ENCODE measurements at regions not wholly inside any gene's neighbourhood (a gene's known extent, or its start where the extent isn't known, plus 50 kb on each side); places are given as distances from the start of the nearest gene placed in this dataset.
A peak's percentile ranks its signal among the peaks of the same experiment; 100 is the strongest.

DNA sequence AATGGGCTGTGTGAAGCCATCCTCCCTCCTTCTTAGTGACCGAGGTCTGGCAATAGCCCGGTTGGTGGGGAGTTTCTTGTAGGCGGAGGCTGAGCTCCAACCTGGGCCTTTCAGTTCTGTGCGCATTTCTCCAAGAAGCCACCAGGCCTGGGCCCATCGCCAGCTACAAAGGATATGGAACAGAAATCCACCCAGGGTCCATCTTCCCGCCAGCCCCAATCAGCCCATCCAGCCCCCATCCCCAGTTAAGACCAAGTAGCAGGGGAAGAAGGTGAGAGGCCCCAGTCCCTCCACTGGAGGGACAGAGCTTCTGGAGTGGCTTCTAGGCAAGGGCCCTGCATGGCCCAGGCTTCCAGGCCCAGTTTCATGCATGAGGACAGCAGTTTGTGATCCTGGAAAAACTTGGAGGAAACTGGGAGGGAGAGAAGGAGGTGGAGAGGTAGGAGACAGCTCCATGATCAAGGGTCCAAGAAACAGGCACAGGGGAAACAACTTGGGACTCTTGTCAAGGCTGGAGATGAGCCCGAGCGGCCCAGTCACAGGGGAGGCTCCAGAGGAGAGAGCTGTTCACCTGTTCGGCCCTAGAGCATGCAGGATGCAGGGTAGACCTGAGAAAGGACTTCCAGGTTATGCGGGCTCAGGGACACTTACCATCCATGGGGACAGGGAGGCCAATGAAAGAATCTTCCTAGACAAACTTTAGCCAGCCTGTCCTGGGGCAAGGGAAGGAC lies 261.2 kb downstream of the PTPRU start:
- intact Hi-C loops (cut with DNase I): no loop called here
- Histone ChIP-seq H3K9me3 (ENCODE audit: control insufficient read depth, low read length) (peaks cover 6% of the 10 kb centered on the region), H3K4me3 (ENCODE audit: low read length in 2 of 2) (no peak overlapping the region), H3K36me3 (ENCODE audit: control insufficient read depth in 1 of 2, insufficient read depth in 2 of 2, low read length in 1 of 2) (no peaks in the 10 kb centered on the region), H3K4me1 (ENCODE audit: control insufficient read depth in 1 of 2, insufficient read depth in 2 of 2, low read length in 2 of 2) (no peaks in the 10 kb centered on the region), H3K27me3 (ENCODE audit: control insufficient read depth in 1 of 2, insufficient read depth in 2 of 2, low read length in 1 of 2) (no peaks in the 10 kb centered on the region), H3K27ac (ENCODE audit: low read depth in 1 of 2, low read length in 2 of 2) (no peak overlapping the region)
- peak in 1 of 2 donors; percentile 60 for DNase-seq
- WGBS, 2 donors: 93% methylated on average over 10 of the region's 10 CpGs
- ATAC-seq (ENCODE audit: low FRiP score): no peak

DNA sequence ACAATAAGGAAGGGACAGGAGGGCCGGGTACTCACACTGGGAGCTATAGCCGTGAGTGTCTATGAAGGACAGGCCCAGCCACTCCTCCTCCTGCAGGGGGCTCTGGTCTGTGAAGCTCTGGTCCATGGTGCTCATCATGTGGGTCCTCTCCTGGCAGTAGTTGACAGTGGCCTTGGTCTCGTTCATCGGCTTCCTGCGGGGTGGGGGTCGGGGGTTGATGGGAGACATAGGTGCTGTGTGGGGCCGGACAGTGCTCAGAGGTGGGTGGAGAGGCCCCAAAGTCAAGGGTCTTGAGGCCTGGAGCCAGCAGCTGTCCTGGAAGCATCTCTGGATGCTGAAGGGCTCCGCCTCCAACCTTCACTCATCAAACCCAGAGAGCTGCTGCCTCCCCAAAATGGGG lies 260.4 kb downstream of the PTPRU start:
- Histone ChIP-seq H3K27ac (ENCODE audit: low read depth in 1 of 2, low read length in 2 of 2) (no peak overlapping the region), H3K4me1 (ENCODE audit: control insufficient read depth in 1 of 2, insufficient read depth in 2 of 2, low read length in 2 of 2) (no peaks in the 10 kb centered on the region), H3K4me3 (ENCODE audit: low read length in 2 of 2) (no peak overlapping the region), H3K9me3 (ENCODE audit: control insufficient read depth, low read length) (peaks cover 6% of the 10 kb centered on the region), H3K27me3 (ENCODE audit: control insufficient read depth in 1 of 2, insufficient read depth in 2 of 2, low read length in 1 of 2) (no peaks in the 10 kb centered on the region), H3K36me3 (ENCODE audit: control insufficient read depth in 1 of 2, insufficient read depth in 2 of 2, low read length in 1 of 2) (no peaks in the 10 kb centered on the region)
- 85 to 89% methylated on average over 8 of the region's 8 CpGs for WGBS, 2 donors
- ATAC-seq (ENCODE audit: low FRiP score) (no peak), DNase-seq (peak in 1 of 2 donors; percentile 36)
- intact Hi-C loops (cut with DNase I): no loop called here

DNA sequence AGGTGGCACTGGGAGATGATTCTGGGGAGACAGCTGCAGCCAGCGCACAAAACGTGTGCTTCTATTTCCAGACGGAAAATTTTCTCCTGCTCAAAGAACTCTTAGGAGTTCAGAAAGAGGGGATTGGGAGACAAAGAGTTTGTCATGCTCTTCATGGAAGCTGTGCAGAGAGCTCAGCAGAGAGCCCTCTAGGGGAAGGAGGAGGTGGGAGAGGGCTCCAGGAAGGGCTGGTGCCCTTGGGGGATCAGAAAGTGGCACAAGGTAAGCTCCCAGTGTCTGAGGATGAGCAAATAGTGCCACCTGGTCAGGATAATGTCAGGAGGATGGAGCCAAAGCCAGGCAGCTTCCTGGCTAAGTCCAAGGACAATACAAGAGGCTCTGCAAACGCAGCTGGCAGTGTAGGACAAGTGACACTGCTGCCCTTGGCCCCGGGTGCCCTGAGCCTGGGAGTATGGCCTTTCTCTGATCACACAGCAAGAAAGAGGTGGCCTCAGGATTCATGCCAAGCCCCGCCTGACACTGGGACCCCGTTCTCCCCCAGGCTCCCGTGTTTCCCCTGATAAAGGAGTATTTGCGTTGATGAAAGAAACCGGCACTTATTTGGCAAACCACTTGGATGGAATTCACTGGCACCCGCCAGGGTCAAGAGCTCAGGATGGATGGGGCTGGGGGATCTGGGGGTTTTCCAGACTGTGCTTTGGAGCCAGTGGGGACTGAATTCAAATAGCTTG lies 254.0 kb downstream of the PTPRU start:
- Histone ChIP-seq H3K36me3 (ENCODE audit: control insufficient read depth in 1 of 2, insufficient read depth in 2 of 2, low read length in 1 of 2) (no peaks in the 10 kb centered on the region), H3K27ac (ENCODE audit: low read depth in 1 of 2, low read length in 2 of 2) (no peak overlapping the region), H3K9me3 (ENCODE audit: control insufficient read depth, low read length) (peaks cover 1% of the 10 kb centered on the region), H3K27me3 (ENCODE audit: control insufficient read depth in 1 of 2, insufficient read depth in 2 of 2, low read length in 1 of 2) (no peaks in the 10 kb centered on the region), H3K4me1 (ENCODE audit: control insufficient read depth in 1 of 2, insufficient read depth in 2 of 2, low read length in 2 of 2) (no peaks in the 10 kb centered on the region), H3K4me3 (ENCODE audit: low read length in 2 of 2) (no peak overlapping the region)
- intact Hi-C loops (cut with DNase I): no loop called here
- 27 to 32% methylated on average over 11 of the region's 11 CpGs for WGBS, 2 donors
- DNase-seq (peak in 1 of 2 donors; percentile 43), ATAC-seq (ENCODE audit: low FRiP score) (no peak)

DNA sequence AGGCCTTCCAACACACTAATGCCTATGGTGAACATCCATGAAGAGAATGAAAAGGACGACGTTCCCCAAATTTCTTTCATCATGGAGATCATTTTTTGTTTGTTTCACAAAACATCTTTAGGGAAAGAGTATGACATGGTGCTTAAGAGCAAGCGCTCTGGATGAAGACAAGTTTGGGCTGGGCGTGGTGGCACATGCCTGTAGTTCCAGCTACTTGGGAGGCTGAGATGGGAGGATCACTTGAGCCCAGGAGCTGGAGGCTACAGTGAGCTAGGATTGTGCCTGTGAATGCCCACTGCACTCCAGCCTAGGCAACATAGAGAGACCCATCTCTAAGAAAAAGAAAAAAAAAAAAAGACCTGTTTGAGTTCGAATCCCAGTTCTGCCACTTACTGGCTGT lies 253.1 kb downstream of the PTPRU start:
- intact Hi-C loops (cut with DNase I): no loop called here
- no peak for ATAC-seq (ENCODE audit: low FRiP score)
- 91 to 94% methylated on average over 5 of the region's 5 CpGs for WGBS, 2 donors
- H3K4me1 ChIP-seq (ENCODE audit: control insufficient read depth in 1 of 2, insufficient read depth in 2 of 2, low read length in 2 of 2): no peaks in the 10 kb centered on the region
- no peaks in the 10 kb centered on the region for H3K27me3 ChIP-seq (ENCODE audit: control insufficient read depth in 1 of 2, insufficient read depth in 2 of 2, low read length in 1 of 2)
- no peaks in the 10 kb centered on the region for H3K36me3 ChIP-seq (ENCODE audit: control insufficient read depth in 1 of 2, insufficient read depth in 2 of 2, low read length in 1 of 2)
- peaks cover 1% of the 10 kb centered on the region for H3K9me3 ChIP-seq (ENCODE audit: control insufficient read depth, low read length)
- no peak overlapping the region for H3K4me3 ChIP-seq (ENCODE audit: low read length in 2 of 2)
- no peak overlapping the region for H3K27ac ChIP-seq (ENCODE audit: low read depth in 1 of 2, low read length in 2 of 2)
- peak in 1 of 2 donors; percentile 22 for DNase-seq

DNA sequence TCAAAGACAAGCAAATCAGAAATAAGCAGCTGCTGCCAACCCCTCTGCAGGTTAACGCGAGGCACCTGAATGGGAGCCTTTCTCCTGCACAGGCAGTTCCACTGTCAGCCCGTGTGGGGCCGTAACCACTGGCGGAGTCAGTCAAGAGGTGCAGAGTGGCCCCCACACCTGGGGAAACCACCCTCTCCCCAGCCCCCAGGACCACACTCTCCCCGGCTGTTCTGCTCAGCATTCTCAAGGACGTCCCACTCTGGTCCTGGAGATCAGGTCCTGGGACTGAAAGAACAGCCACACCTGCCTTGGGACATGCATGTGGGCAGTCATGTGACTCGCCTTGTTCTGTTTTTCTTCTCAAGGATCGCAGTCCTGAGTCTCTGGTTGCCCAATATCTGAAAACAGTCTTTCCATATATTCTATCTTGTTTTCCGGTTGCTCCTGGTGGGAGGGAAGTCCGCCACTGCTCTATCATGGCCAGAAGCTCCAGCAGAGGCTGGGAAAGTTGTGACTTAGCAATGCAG lies 252.5 kb downstream of the PTPRU start:
- no peaks in the 10 kb centered on the region for H3K27me3 ChIP-seq (ENCODE audit: control insufficient read depth in 1 of 2, insufficient read depth in 2 of 2, low read length in 1 of 2)

DNA sequence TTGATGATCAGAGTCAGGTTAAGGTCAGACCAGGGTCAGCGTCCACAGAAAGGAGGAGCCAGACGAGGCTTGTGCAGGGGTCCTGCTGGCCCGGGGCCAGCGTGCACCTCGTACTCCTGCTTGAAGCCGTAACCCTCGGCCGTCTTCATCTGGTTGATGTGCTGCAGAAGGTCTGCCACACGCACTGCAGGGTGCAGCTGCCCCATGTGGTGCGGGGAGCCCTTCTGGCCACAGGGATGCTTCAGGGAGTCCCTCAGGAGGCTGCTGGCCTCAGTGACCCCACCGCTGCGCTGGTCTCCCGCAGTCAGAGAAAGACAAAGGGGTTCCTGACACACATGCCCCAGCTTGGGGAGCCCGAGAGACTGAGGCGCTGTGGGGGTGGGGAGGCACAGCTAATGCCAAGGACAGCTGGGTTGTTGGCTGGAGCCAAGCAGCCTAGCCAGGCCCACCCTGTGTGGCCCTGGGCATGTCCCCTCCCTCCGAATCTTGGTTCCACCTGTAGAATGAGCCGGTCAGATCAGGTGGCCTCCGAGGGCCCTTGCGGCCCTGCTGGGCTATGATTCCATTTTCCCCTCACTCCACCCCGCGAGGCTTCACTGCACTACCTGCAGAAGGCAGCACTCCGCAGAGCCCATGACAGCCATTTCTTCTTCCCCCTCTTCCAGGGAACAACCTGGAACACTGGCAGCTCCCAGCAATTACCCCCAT lies 251.9 kb downstream of the PTPRU start:
- no peaks in the 10 kb centered on the region for H3K4me1 ChIP-seq (ENCODE audit: control insufficient read depth in 1 of 2, insufficient read depth in 2 of 2, low read length in 2 of 2)
- peaks cover 1% of the 10 kb centered on the region for H3K9me3 ChIP-seq (ENCODE audit: control insufficient read depth, low read length)
- intact Hi-C loops (cut with DNase I): no loop called here
- DNase-seq (no peak), ATAC-seq (ENCODE audit: low FRiP score) (no peak)
- no peaks in the 10 kb centered on the region for H3K36me3 ChIP-seq (ENCODE audit: control insufficient read depth in 1 of 2, insufficient read depth in 2 of 2, low read length in 1 of 2)
- no peaks in the 10 kb centered on the region for H3K27me3 ChIP-seq (ENCODE audit: control insufficient read depth in 1 of 2, insufficient read depth in 2 of 2, low read length in 1 of 2)
- H3K27ac ChIP-seq (ENCODE audit: low read depth in 1 of 2, low read length in 2 of 2): no peak overlapping the region
- 76 to 87% methylated on average over 19 to 22 of the region's 22 CpGs for WGBS, 2 donors
- no peak overlapping the region for H3K4me3 ChIP-seq (ENCODE audit: low read length in 2 of 2)

More for the DNA sequence above, 252.5 kb downstream of the PTPRU start:
- no peaks in the 10 kb centered on the region for H3K36me3 ChIP-seq (ENCODE audit: control insufficient read depth in 1 of 2, insufficient read depth in 2 of 2, low read length in 1 of 2)
- intact Hi-C loops (cut with DNase I): no loop called here
- H3K4me3 ChIP-seq (ENCODE audit: low read length in 2 of 2): no peak overlapping the region
- 76 to 79% methylated on average over 11 of the region's 11 CpGs for WGBS, 2 donors
- no peaks in the 10 kb centered on the region for H3K4me1 ChIP-seq (ENCODE audit: control insufficient read depth in 1 of 2, insufficient read depth in 2 of 2, low read length in 2 of 2)
- DNase-seq: no peak
- no peak overlapping the region for H3K27ac ChIP-seq (ENCODE audit: low read depth in 1 of 2, low read length in 2 of 2)
- H3K9me3 ChIP-seq (ENCODE audit: control insufficient read depth, low read length): peaks cover 1% of the 10 kb centered on the region
- no peak for ATAC-seq (ENCODE audit: low FRiP score)

DNA sequence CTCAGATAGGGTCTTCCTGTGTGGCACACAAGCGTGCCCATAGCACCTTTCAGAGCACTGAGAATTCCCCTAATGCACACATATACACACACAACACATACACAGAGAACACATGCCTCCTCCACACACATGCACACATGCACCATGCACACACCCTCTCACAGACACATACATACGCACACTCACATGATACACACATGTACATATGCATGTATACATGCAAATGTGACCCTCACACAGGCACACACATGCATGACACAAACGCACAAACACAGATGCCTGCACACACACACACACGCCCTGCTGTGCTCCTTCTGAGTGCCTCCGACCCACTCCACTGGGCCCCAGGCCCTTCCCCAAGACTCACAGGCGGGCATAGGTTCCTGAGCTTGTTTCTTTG lies 251.0 kb downstream of the PTPRU start:
- Histone ChIP-seq H3K27me3 (ENCODE audit: control insufficient read depth in 1 of 2, insufficient read depth in 2 of 2, low read length in 1 of 2) (no peaks in the 10 kb centered on the region), H3K4me3 (ENCODE audit: low read length in 2 of 2) (no peak overlapping the region), H3K27ac (ENCODE audit: low read depth in 1 of 2, low read length in 2 of 2) (no peak overlapping the region), H3K9me3 (ENCODE audit: control insufficient read depth, low read length) (no peaks in the 10 kb centered on the region), H3K36me3 (ENCODE audit: control insufficient read depth in 1 of 2, insufficient read depth in 2 of 2, low read length in 1 of 2) (no peaks in the 10 kb centered on the region), H3K4me1 (ENCODE audit: control insufficient read depth in 1 of 2, insufficient read depth in 2 of 2, low read length in 2 of 2) (no peaks in the 10 kb centered on the region)
- intact Hi-C loops (cut with DNase I): no loop called here
- WGBS, 2 donors: 89% methylated on average over 6 of the region's 6 CpGs
- DNase-seq (peak in 1 of 2 donors; percentile 38), ATAC-seq (ENCODE audit: low FRiP score) (no peak)

DNA sequence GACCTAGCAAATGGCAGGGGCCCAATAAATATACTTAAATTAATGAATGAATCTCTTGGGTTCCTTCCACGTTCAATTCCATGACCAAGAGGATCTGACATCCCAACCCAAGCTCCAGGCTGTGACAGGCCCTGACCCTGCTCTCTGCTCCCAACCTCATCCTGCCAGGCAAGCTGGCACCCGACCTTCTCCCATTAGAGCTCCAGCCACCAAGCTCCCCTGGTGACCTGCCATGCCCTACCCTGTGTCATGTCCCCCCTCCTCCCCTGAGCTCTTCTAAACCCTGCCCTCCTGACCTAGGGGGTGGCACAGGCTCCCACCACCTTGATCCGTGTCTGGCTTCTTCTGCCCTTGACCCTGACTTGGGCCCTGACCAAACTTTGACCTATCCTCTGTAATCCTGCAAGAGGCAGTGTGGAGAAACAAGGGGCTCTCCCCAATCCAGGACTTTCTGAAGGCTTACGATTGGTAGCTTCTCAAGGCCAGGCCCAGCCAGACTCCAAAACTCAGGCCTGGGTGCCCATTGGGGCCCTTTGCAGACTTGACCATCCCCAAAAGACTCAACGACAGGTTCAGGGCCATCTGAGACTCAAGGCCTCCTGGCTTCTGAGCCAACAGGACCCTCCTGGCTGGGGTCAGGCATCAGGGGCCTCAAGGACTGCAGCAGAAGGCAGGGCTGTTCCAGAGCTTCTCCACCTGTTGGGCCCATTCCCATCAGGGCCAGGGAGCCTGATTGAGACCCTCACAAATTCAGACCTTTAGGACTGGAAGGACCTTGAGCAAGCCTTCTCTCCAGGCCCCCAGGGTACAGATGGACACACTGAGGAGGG lies 249.0 kb downstream of the PTPRU start:
- DNase-seq (peak in 1 of 2 donors; percentile 50), ATAC-seq (ENCODE audit: low FRiP score) (no peak)
- H3K27ac ChIP-seq (ENCODE audit: low read depth in 1 of 2, low read length in 2 of 2): no peak overlapping the region
- H3K9me3 ChIP-seq (ENCODE audit: control insufficient read depth, low read length): peaks cover 2% of the 10 kb centered on the region
- no peaks in the 10 kb centered on the region for H3K4me1 ChIP-seq (ENCODE audit: control insufficient read depth in 1 of 2, insufficient read depth in 2 of 2, low read length in 2 of 2)
- no peaks in the 10 kb centered on the region for H3K27me3 ChIP-seq (ENCODE audit: control insufficient read depth in 1 of 2, insufficient read depth in 2 of 2, low read length in 1 of 2)
- no peak overlapping the region for H3K4me3 ChIP-seq (ENCODE audit: low read length in 2 of 2)
- intact Hi-C loops (cut with DNase I): no loop called here
- H3K36me3 ChIP-seq (ENCODE audit: control insufficient read depth in 1 of 2, insufficient read depth in 2 of 2, low read length in 1 of 2): no peaks in the 10 kb centered on the region
- WGBS, 2 donors: 85 to 90% methylated on average over 5 of the region's 5 CpGs

Measured in aorta (tissue), 5 donors.